H9 (cell line): ENCODE measurements at regions not wholly inside any gene's neighbourhood (a gene's known extent, or its start where the extent isn't known, plus 50 kb on each side); places are given as distances from the start of the nearest gene placed in this dataset.

Source experiments
- DNase-seq: peaks from one replicate; pipeline ENCODE4 v3.0.0-alpha.2; 2017
- H2AFZ ChIP-seq: one replicate; pipeline ENCODE4 v1.6.1; 2013; ENCODE audit warnings: mild to moderate bottlenecking, low read length, control low read depth, moderate library complexity
- H2AK5ac ChIP-seq: 2 replicates; pipeline ENCODE4 v1.6.1; 2013; ENCODE audit warnings: low read length, control low read depth, mixed read lengths; ENCODE audit not compliant: insufficient read length
- H2BK120ac ChIP-seq: one replicate; pipeline ENCODE4 v1.6.1; 2013; ENCODE audit warnings: low read depth, mild to moderate bottlenecking, low read length, control low read depth, inconsistent platforms; ENCODE audit not compliant: poor library complexity, severe bottlenecking
- H2BK12ac ChIP-seq: 2 replicates; pipeline ENCODE4 v1.6.1; 2013; ENCODE audit warnings: low read length, control low read depth, mixed read lengths, low read depth; ENCODE audit not compliant: insufficient read length
- H2BK15ac ChIP-seq: 2 replicates; pipeline ENCODE4 v1.6.1; 2013; ENCODE audit warnings: low read depth, low read length, control low read depth
- H2BK20ac ChIP-seq: one replicate; pipeline ENCODE4 v1.6.1; 2013; ENCODE audit warnings: low read depth, mild to moderate bottlenecking, low read length, control low read depth, inconsistent platforms; ENCODE audit not compliant: poor library complexity, severe bottlenecking
- H2BK5ac ChIP-seq: 2 replicates; pipeline ENCODE4 v1.6.1; 2013; ENCODE audit warnings: low read length, control low read depth, mixed read lengths; ENCODE audit not compliant: insufficient read length
- H3K14ac ChIP-seq: 2 replicates; pipeline ENCODE4 v1.6.1; 2013; ENCODE audit warnings: low read length, control low read depth; ENCODE audit not compliant: insufficient read depth
- H3K18ac ChIP-seq: 2 replicates; pipeline ENCODE4 v1.6.1; 2013; ENCODE audit warnings: low read depth, mild to moderate bottlenecking, mixed read lengths, low read length, control low read depth; ENCODE audit not compliant: insufficient read length
- H3K23ac ChIP-seq: 2 replicates; pipeline ENCODE4 v1.6.1; 2013; ENCODE audit warnings: low read length, control low read depth, mixed read lengths, low read depth; ENCODE audit not compliant: insufficient read length
- H3K23me2 ChIP-seq: 2 replicates; pipeline ENCODE4 v1.6.1; 2013; ENCODE audit warnings: low read depth, mild to moderate bottlenecking, mixed read lengths, low read length, control low read depth; ENCODE audit not compliant: insufficient read length, poor library complexity, severe bottlenecking
- H3K27ac ChIP-seq: 2 replicates; pipeline ENCODE4 v1.5.1; 2013; ENCODE audit warnings: low read length, control low read depth, mixed read lengths, low read depth; ENCODE audit not compliant: insufficient read length
- H3K27me3 ChIP-seq: 2 replicates; pipeline ENCODE4 v1.6.1; 2013; ENCODE audit warnings: low read length, control low read depth, inconsistent platforms; ENCODE audit not compliant: insufficient read depth
- H3K4ac ChIP-seq: 2 replicates; pipeline ENCODE4 v1.6.1; 2013; ENCODE audit warnings: low read depth, mild to moderate bottlenecking, control low read depth, inconsistent platforms, low read length, moderate library complexity
- H3K4me1 ChIP-seq: 2 replicates; pipeline ENCODE4 v1.6.1; 2013; ENCODE audit warnings: low read length, control low read depth, inconsistent platforms; ENCODE audit not compliant: insufficient read depth
- H3K4me2 ChIP-seq: 2 replicates; pipeline ENCODE4 v1.6.1; 2013; ENCODE audit warnings: low read length, control low read depth, mixed read lengths; ENCODE audit not compliant: insufficient read length, insufficient read depth
- H3K56ac ChIP-seq: 2 replicates; pipeline ENCODE4 v1.6.1; 2013; ENCODE audit warnings: low read depth, mild to moderate bottlenecking, mixed read lengths, low read length, control low read depth; ENCODE audit not compliant: insufficient read length
- H3K79me1 ChIP-seq: 2 replicates; pipeline ENCODE4 v1.6.1; 2013; ENCODE audit warnings: low read depth, mild to moderate bottlenecking, moderate library complexity, low read length, control low read depth, inconsistent platforms; ENCODE audit not compliant: insufficient read depth, poor library complexity, severe bottlenecking
- H3K79me2 ChIP-seq: 2 replicates; pipeline ENCODE4 v1.6.1; 2013; ENCODE audit warnings: low read length, control low read depth, inconsistent platforms; ENCODE audit not compliant: insufficient read depth
- H3K9ac ChIP-seq: 2 replicates; pipeline ENCODE4 v1.6.1; 2013; ENCODE audit warnings: low read length, control low read depth, mixed read lengths; ENCODE audit not compliant: insufficient read length; ENCODE audit errors: extremely low read depth
- H3K9me3 ChIP-seq: one replicate; pipeline ENCODE4 v1.6.1; 2013; ENCODE audit warnings: low read depth, low read length, inconsistent platforms; ENCODE audit not compliant: control insufficient read depth
- H3T11ph ChIP-seq: one replicate; pipeline ENCODE4 v1.6.1; 2013; ENCODE audit warnings: mild to moderate bottlenecking, low read length, control low read depth, inconsistent platforms
- H4K20me1 ChIP-seq: one replicate; pipeline ENCODE4 v1.6.1; 2013; ENCODE audit not compliant: control insufficient read depth, insufficient read length, insufficient read depth
- H4K5ac ChIP-seq: 2 replicates; pipeline ENCODE4 v1.6.1; 2013; ENCODE audit warnings: low read depth, mild to moderate bottlenecking, mixed read lengths, low read length, control low read depth; ENCODE audit not compliant: insufficient read length
- H4K8ac ChIP-seq: replicated peaks from 2 replicates; pipeline ENCODE4 v1.6.1; 2013; ENCODE audit warnings: low read length, control low read depth, mixed read lengths, low read depth; ENCODE audit not compliant: insufficient read length
- H4K91ac ChIP-seq: 2 replicates; pipeline ENCODE4 v1.6.1; 2013; ENCODE audit warnings: low read depth, mild to moderate bottlenecking, moderate library complexity, mixed read lengths, low read length, control low read depth; ENCODE audit not compliant: insufficient read length
- H3K27ac Mint-ChIP-seq, 3 experiments: 2 replicates in 2 of 3; 3 replicates in 1 of 3; pipeline ENCODE4 v1.8.0; 2020 to 2021; ENCODE audit warnings: mixed read lengths in 3 of 3, mild to moderate bottlenecking in 1 of 3, moderate library complexity in 1 of 3
- H3K27me3 Mint-ChIP-seq: 2 replicates; pipeline ENCODE4 v1.8.0; 2021; ENCODE audit warnings: low read depth, mild to moderate bottlenecking, moderate library complexity, mixed read lengths
- H3K36me3 Mint-ChIP-seq, 3 experiments: 2 replicates in 2 of 3; 3 replicates in 1 of 3; pipeline ENCODE4 v1.8.0; 2020 to 2021; ENCODE audit warnings: low read depth in 3 of 3, mixed read lengths in 3 of 3; ENCODE audit not compliant: insufficient read depth in 1 of 3
- H3K4me1 Mint-ChIP-seq, 2 experiments: 2 replicates each; pipeline ENCODE4 v1.8.0; 2020; ENCODE audit warnings: mixed read lengths in 2 of 2
- H3K4me3 Mint-ChIP-seq, 2 experiments: 2 replicates in 1 of 2; 3 replicates in 1 of 2; pipeline ENCODE4 v1.8.0; 2020 to 2021; ENCODE audit warnings: mild to moderate bottlenecking in 2 of 2, mixed read lengths in 2 of 2, moderate library complexity in 1 of 2
- H3K9me3 Mint-ChIP-seq, 2 experiments: 2 replicates in 1 of 2; 3 replicates in 1 of 2; pipeline ENCODE4 v1.8.0; 2020; ENCODE audit warnings: mild to moderate bottlenecking in 2 of 2, mixed read lengths in 2 of 2, moderate library complexity in 1 of 2
- CTCF ChIP-seq: fragments of 200-600 bp; sonication (generic); conservative IDR thresholded peaks from 3 replicates; pipeline ENCODE4 v1.8.0; 2021; ENCODE audit warnings: antibody characterized with exemption, mild to moderate bottlenecking
- WGBS: extraction: QIAGEN DNeasy Blood & Tissue Kit; methylation state at CpG from one replicate; pipeline ENCODE4 v1.1.7; 2013; ENCODE audit warnings: missing lambda C conversion rate, low lambda C conversion rate, mixed read lengths; ENCODE audit not compliant: insufficient read length; ENCODE audit errors: extremely low coverage; 5-methylcytosine and 5-hydroxymethylcytosine counted together

- H3K56ac ChIP-seq = no peak overlapping the region
- TF ChIP-seq CTCF = no peak
- no peak overlapping the region for H2BK5ac ChIP-seq
- H2BK120ac ChIP-seq = no peak overlapping the region
- H3K9ac ChIP-seq = no peak overlapping the region
- no peak overlapping the region; a peak in 1 of 7 replicates for H3K27ac Mint-ChIP-seq
- H3K79me1 ChIP-seq = no peaks in the 10 kb centered on the region
- H3K79me2 ChIP-seq = no peaks in the 10 kb centered on the region
- H3K4me3 Mint-ChIP-seq = no peak overlapping the region
- no peak overlapping the region for H2AK5ac ChIP-seq
- no peak overlapping the region for H2BK20ac ChIP-seq
- H3K4me1 Mint-ChIP-seq = peaks cover 3 to 5% of the 10 kb centered on the region in 2 experiments; a peak in 3 of 4 replicates
- no peaks in the 10 kb centered on the region; the same call in 1 of the 2 replicates for H3K27me3 Mint-ChIP-seq
- H3K18ac ChIP-seq = no peak overlapping the region
- WGBS = no CpG with 5 or more reads among the region's 7 CpGs
- no peak overlapping the region for H4K5ac ChIP-seq
- H4K8ac ChIP-seq = no peak overlapping the region
- H3K9me3 ChIP-seq = no peaks in the 10 kb centered on the region
- no peak overlapping the region for H2BK15ac ChIP-seq
- no peaks in the 10 kb centered on the region for H3K27me3 ChIP-seq
- H4K91ac ChIP-seq = no peak overlapping the region
- no peak overlapping the region for H3K27ac ChIP-seq
- peaks cover 12 to 13% of the 10 kb centered on the region in 2 experiments for H3K9me3 Mint-ChIP-seq
- no peaks in the 10 kb centered on the region for H3K4me1 ChIP-seq
- H3K23ac ChIP-seq = no peak overlapping the region
- H4K20me1 ChIP-seq = no peaks in the 10 kb centered on the region
- H3K4ac ChIP-seq = no peak overlapping the region
- H3K36me3 Mint-ChIP-seq = peaks cover 2 to 11% (median 4%) of the 10 kb centered on the region in 3 experiments; a peak in 6 of 7 replicates
- no peak overlapping the region for H2AFZ ChIP-seq
- no peak overlapping the region for H3T11ph ChIP-seq
- DNase-seq = no peak
- H3K4me2 ChIP-seq = no peak overlapping the region
- H3K14ac ChIP-seq = no peak overlapping the region
- H3K23me2 ChIP-seq = no peaks in the 10 kb centered on the region
- no peak overlapping the region for H2BK12ac ChIP-seq
These were observed 149.7 kb upstream of the TANK start for GRCh38 chr2:161010503-161011015.
